ENCODE measurements at regions not wholly inside any gene's neighbourhood (a gene's known extent, or its start where the extent isn't known, plus 50 kb on each side); places are given as distances from the start of the nearest gene placed in this dataset.
A peak's percentile ranks its signal among the peaks of the same experiment; 100 is the strongest.
"Not testable (repeated sequence)": the region's sequence is repeated elsewhere in the genome, so short reads cannot be mapped to it uniquely, and the experiment has no call there.

DNA sequence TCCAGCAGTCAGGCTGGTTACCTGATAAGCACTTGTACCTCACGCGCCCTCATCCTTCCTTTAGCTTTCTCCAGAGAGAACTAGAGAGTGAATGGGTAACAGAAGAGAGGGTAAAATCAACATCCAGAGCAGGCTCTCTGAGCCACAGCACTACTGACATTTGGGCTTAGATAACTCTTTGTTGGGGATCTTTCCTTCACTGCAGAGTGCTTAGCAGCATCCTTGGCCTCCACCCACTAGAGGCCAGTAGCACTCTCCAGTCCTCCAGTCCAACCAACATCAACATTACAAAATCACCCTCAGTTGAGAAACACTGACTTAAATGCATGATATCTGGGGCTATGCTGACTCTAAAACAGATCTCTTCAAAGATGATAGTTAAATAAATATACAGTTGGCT is 220.7 kb downstream of the TACR3 start:
- no peak for DNase-seq

DNA sequence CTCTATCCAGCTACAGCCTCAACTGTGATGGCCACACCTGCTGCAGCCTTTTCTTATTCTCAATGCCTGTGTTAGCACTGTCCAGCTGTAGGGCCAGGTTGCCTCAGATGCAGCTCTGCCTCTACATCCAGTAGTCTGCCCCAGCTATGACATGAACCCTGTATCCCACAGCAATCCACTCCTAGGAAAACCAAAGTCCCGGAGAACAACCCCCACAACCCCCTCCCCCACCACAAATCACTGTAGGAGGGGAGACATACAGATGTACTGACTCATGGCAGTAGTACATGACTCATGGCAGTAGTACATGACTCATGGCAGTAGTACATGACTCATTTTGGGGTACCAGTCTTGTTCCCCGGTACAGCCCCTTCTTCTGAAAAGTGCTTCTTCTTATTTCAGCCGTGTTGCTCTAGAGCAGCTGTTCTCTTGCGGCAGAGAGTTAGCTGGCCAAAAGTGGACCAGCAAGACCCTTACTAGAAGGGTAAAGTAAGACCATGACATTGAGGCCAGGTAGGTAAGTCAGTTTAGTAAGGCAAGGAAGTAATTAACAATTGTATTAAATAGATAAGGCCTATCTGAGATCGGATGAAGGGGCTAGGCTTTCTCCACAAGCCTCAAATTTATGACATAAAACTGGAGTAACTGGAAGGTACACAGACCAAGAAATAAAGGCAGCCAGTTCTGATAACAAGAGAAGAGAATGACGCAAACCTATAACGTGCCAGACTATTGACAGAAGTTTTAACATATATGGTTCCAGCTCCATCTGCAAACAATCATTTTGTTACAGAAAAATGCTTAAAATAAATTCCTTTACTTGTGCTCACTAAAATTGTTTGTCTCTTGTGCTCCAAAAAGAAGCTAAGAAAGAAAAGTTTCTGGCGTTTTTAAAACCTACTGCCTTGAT is 221.4 kb downstream of the TACR3 start:
- no peak for DNase-seq

DNA sequence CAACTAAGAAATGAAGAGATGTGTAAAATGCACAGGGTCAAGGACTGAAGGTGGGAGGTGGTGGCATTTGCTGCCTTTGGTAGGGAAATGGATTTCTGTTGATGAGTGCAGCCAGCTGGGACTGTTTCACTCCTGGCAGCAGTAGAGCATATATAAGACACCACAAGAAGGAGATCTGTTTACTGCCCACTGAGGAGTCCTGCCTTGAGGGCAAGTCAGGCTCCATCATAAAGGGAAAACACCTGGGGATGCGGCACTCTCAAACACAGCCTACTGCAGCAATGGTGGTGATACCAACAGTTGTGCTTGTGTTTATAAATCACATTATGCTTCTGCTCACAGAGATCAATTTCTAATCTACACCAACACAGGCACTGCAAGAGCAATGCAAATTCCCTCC is 222.1 kb downstream of the TACR3 start:
- DNase-seq: no peak

DNA sequence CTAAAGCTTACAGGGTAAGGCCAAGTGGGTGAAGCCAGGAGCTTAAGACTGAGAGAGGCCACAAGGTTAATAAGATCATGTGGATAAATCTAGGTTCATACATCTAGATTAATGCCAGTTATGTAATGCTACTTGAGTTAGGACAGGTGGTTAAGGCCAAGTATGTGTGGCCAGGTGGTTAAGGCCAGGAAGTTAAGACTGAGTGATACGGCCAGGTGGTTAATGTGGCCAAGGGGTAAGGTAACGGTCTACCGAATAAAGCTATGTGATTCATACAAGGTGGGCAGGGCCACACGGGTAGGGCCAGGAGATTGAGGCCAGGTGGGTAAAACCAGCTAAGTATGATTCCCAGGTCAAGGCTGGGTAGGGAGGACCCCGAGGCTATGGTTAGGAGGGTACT is 223.0 kb downstream of the TACR3 start:
- DNase-seq: no peak

DNA sequence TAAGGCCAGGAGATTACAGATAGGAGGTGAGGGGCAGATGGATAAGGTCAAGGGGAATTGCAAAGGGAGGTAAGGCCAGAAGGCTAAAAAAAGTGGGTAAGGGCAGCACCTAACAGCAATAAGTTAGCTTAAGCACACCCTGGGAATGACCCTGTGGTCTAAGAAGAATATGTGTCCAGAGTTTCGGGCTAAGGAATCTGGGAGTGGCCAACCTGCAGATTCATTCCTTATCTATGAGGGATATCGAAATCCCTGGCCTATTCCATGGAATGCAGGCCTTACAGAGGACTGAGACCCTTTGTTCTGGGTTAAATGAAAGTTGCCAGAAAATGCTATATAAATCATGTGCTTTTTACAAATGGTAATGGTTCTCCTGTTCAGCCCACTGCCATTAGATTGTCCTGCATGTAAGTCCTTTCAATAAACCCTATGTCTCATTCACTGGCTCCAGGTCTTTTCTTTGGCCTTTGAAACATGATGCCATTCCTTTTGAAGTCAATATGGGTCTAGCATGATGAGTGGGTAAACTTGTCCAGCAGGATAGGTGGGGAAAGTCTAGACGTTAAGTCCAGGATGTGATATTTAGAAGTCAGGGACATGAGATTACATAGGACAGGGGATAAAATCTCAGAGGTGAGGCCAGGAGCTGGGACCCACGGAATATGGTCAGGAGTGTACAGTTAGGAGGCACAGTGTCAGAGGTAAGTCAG is 226.2 kb downstream of the TACR3 start:
- DNase-seq: no peak

DNA sequence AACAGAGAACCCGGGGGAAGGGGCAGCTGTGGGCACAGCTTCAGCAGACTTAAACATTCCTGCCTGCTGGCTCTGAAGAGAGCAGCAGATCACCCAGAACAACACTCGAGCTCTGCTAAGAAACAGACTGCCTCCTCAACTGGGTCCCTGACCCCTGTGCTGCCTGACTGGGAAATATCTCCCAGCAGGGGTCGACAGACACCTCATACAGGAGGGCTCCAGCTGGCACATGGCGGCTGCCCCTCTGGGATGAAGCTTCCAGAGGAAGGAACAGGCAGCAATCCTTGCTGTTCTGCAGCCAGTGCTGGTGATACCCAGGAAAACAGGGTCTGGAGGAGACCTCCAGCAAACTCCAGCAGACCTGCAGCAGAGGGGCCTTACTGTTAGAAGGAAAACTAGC is 234.5 kb downstream of the TACR3 start:
- DNase-seq: not testable (repeated sequence)

DNA sequence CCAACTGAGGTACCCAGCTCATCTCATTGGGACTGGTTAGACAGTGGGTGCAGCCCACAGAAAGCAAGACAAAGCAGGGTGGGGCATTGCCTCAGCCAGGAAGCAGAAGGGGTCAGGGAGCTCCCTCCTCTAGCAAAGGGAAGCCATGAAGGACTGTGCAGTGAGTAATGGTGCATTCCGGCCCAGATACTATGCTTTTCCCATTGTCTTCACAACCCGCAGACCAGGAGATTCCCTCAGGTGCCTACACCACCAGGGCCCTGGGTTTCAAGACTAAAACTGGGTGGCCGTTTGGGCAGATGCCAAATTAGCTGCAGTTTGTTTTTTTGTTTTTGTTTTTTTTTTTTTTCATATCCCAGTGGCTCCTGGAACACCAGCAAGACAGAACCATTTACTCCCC is 235.3 kb downstream of the TACR3 start:
- DNase-seq: no peak

DNA sequence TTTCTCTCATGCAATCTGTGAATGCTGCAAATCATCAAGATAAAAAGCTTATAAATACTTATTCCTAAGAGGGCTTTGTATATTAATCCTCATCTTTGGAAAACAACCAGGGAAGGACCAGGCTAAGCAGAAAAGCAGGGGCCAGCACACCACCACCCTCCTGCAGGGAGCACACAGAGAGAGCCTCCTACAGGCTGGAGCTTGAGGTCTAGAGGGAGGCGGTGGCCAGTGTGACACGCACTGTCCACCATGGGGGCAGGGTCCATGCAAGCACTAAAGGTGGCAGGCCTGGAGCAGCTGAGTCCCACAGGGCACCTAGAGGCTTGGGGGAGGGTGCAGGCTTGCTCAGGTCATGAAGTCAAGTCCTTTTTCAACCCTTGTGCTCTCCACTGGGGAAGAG is 236.9 kb downstream of the TACR3 start:
- no peak for DNase-seq

DNA sequence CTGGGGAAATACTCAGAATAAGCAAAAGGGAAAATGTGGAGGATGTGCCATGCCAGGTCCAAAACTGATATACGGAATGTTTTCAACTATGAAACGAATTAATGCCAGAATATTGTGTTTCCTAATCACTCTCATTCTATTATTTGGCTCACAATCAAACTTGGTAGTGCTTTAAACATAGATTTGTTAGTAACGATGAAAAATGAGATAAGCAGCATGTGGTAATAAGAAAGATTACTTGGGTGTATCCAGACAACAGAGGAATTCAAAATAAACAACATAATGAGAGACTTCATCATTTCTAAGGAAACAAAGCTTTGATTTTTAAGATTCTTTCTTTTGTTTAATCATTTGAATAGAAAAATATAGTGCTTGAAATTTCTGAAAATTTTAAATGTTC is 237.3 kb downstream of the TACR3 start:
- DNase-seq: no peak

DNA sequence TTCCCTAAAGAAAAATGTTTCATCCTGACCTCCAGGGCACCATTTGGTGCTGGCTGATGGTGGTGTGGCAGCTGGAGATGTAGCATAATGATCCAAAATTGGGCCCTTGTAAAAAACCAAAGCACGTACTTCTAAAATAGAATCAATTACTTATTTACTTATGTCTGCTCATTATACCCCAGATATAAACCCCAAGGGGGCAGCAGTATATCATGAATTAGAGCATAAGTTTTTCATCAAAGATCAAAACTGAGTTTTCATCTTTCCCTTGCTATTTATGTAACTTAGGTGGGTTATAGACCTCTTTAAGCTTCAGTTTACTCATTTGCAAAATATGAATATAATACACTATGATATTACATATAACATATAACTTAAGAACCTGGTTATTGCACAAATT is 241.1 kb downstream of the TACR3 start:
- DNase-seq: peak; percentile 3

DNA sequence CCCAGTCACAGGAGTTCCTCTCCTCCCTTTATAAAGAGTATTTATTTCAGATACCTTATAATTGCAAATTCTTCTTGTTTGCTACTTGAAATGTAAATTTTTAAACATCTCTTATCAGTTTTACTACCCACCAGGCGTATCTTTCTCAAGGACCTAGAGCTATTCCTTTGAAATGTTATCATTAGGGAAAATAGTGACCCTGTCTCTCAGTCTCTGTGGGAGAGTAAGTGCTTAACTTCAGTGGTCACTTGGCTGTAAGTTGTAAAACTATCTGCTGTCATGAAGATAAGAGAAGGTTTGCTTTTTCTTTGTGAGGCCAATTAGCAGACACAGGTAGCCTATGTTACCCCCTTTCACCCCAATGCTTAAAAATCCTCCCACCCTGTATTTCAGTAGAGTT is 241.6 kb downstream of the TACR3 start:
- DNase-seq: no peak

DNA sequence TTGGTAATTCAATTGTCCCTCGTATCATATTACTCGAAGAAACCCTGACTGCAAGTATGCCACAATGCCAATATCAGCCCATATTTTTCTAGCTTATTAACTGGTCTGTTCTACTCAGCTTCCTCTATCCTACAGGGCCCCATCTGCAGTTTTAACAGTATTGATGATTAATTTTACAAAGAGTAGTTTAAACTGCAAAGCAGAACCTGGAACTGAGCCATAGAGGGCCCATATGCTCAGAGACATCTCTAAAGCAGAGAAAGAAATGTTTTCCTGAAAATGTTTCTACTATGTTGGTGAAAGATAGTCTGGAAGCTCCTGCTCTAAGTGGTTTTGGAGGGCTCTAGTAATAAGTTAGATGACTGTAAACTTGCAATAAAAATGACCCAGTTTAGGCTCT is 259.4 kb upstream of the CENPE start:
- no peak for DNase-seq

DNA sequence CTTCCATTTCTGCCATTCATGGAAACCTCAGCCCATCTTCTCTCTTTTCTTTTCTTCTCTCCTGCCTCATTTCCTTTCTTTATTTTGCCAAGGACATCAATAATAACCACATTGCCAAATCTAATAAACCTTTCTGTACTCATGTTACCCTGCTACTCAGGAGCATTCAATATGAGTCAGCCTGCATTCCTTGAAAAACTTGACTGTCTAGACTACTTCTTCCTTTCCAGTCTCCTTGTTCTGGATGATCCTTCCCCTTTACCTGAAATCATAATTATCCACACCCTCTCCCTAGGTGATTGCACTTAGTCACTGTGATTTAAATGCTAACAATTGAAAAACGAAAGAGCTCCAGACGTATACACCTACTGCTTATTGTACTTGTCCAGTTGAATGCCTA is 253.2 kb upstream of the CENPE start:
- no peak for DNase-seq

DNA sequence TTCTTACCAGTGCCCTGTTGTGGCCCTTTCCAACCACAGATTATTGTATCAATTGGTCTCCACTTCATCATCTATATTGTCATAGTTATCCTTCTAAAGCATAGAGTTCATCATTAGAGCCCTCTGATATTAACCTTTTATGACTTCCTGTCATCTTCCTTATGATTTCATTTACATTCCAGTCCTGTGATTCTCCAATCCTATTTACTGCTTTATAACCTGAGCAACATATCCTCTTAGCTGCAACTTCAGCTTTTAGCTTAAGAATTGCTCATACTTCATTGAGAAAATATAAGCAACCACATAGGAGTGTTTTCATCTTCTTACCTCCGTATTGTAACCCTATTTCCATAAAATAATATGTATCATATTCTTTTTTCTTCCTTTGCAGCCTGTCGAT is 252.6 kb upstream of the CENPE start:
- DNase-seq: no peak

DNA sequence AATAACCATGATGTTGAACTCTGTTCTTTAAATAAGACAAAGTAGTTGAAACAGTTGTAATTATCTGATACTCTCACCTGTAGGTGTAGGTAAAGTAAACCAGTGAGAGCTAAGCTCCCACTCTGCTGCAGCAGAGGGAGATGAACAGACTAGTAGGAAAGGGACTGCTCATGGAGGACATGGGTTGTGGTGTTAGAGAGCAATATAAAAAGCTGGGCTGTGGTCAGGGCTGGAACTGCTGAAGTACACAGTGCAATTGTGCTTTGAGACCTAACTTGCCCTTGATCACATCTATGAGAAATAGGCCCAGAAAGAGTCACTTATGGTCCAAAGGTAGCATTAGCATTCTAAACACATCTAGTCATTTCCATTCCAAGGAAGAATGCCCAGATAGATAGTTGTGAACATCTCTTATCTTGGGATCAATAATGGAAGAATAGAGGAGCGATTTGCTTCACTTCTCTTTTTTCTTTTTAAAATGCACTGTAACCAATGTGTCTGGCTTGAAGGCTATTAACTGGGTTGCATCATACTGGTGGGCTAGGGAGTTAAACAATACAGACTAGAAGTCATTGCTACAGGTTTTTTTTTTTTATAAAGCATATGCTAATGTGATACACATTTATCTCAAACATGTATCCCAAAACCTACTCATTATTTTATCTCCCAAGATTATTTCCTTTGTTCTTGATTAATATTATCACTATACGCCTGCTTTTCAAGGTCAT is 251.3 kb upstream of the CENPE start:
- no peak for DNase-seq

DNA sequence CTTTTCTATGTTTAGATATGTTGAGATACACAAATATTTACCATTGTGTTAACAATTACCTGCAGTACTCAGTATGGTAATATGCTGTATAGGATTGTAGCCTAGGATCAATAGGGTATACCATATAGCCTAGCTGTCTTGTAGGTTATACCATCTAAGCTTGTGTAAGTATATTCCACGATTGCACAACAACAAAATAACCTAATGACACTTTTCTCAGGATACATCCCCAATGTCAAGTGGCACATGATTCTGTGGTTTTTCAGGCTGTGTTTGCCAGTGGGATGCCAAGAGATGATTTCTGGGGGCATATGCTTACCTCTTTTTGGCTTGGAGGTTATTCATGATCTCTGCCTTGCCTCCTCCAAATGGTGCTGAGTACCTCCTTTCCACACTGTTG is 247.2 kb upstream of the CENPE start:
- no peak for DNase-seq

DNA sequence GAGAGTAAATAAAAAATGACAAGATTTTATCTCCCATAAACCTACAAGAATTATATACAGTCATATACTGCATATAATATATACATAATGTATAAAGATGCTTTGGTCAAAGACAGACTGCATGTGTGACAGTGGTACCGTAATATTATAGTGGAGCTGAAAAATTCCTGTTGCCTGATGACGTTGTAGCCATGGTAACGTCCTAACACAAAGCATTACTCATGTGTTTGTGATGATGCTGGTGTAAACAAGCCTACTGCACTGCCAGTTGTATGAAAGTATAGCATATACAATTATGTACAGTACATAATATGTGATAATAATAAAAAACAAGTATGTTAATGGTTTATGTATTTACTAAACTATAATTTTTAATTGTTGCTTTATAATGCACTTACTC is 245.2 kb upstream of the CENPE start:
- DNase-seq: no peak

DNA sequence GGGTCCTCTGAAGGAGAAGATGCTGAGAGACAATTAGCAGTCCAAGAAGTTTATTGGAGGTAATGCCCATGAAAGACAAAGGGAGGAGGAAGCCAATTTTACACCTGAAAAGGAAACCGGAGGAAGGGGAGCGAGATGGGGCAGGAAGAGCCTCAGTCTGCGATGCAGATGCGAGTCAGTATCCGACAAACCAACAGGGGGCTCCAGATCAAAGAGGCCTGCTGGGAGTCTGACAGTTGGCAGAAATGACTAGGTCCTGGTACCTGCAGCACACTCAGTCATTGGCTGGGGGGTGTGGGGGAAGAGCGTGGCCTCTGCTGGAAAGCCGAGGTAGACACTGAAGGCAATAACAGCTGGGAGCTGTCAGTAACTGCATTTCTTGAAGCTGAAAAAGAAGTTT is 231.1 kb upstream of the CENPE start:
- no peak for DNase-seq

DNA sequence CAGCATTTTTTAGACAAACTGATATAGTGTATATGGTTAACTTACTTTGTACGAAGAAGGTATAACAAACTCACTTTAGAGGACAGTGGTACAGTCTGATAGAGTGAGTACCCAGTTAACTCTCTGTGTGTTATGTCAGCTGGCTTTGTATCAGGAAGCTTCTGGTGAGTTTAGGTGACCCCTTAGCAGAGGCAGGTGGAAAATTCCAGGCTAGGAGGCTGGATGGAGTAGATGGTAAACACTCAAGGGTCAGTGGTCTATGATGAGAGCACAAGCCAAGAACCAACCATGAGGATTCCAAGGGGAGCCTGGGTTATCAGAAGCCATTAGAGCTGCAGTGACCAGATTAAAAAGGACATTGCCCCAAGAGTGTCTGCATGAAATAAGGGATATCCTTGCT is 227.3 kb upstream of the CENPE start:
- DNase-seq: no peak

DNA sequence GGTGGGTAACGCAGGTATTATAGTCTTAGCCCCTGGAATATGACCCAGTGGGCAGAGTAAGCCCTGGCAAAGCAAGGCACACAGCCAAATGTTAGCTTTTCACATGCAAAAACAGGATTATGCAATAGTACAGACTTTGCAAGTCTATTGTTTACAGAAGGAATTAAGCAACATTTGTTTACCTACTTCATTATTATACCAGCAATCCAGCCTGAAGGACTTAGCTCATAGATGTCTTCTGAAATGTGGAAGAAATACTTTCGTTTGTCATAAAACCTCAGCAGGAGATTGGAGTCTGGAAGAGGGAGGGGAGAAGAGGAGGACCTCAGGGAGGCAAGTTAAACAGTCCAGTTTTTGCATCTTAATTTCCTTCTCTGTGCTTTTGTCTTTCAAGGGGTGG is 226.7 kb upstream of the CENPE start:
- no peak for DNase-seq

DNA sequence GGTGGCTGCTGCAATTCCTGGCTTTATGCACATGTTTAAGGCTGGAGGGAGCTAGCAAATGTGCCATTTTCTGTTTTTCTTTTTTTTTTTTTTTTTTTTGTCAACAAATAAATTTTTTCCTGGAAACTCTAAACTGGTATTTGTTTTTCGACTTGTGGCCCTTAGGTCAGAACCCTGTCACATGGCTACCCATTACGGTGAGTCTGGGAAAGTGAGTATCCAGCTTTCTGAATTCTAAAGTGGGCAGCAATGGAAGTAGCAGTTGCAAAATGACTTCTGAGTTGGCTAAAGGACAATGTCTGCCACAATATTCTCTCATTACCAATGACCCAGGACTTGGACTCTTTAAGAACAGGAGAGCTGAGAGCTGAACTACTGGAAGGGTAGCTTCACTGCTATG is 225.1 kb upstream of the CENPE start:
- DNase-seq: no peak

DNA sequence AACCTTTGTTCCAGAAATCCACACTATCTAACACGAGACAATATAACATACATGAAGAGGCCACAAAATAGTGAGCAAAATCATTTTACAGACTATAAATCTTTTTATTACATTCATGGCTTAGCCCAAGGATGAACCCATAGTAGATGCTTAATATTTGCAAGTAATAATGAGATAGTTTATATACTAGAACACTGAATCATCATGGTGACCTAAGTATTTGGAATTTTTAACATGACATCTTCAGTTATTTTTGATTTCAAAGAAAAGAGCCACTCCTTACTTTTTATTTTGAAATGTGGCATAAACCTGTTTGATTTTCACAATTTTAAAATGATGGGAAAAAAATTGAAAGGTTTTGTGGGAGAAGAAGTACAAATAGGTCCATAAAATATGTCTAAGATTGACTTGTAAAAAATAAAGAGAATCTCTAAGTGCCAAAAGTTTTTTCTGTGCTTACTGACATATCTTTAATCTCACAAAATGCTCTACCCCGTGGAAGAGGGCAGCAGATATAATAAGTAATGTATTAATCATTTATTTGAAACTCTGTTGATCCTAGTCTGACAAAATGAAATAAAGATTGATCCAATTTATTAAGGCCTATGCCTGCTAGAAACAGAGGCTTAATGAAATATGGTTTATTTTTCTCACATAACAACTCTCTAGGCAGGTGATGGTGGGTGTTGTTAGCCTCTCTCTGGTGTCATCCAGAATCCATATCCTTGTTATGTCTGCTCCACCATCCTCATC is 224.5 kb upstream of the CENPE start:
- no peak for DNase-seq

DNA sequence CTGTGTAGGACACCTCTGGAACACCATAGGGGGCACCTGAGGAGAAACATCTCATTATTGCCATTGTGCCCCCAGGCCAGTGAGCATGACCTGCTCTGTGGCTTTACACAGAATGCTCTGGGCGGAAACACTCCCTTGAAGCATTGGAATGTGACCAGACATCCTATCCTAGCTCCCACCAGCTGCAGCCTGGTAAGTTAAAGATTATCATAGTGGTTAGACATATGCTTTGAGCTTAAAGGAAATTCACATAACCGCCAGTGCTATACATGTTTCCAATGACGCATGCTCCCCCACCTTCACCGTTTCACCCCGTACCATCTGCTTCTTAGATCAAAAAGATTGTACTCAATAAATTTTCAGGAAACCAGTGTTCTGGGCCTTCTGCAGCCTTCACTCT is 217.7 kb upstream of the CENPE start:
- no peak for DNase-seq
